IPS DF 6.9 (cell line): ENCODE measurements at regions not wholly inside any gene's neighbourhood (a gene's known extent, or its start where the extent isn't known, plus 50 kb on each side); places are given as distances from the start of the nearest gene placed in this dataset.

Source experiments
- DNase-seq: peaks from one replicate; pipeline ENCODE4 v3.0.0-alpha.2; 2013; ENCODE audit warnings: low read depth, low spot score
- H3K27ac ChIP-seq: one replicate; pipeline ENCODE4 v1.5.1; 2013; ENCODE audit warnings: low read length, control low read depth
- H3K27me3 ChIP-seq: 2 replicates; pipeline ENCODE4 v1.6.1; 2013; ENCODE audit warnings: mild to moderate bottlenecking, low read length; ENCODE audit not compliant: control insufficient read depth, insufficient read depth
- H3K36me3 ChIP-seq: 2 replicates; pipeline ENCODE4 v1.6.1; 2013; ENCODE audit warnings: low read length; ENCODE audit not compliant: control insufficient read depth, insufficient read depth
- H3K4me1 ChIP-seq: 2 replicates; pipeline ENCODE4 v1.6.1; 2013; ENCODE audit warnings: low read length; ENCODE audit not compliant: control insufficient read depth, insufficient read depth
- H3K4me3 ChIP-seq: 2 replicates; pipeline ENCODE4 v1.5.1; 2013; ENCODE audit warnings: mild to moderate bottlenecking, low read length
- H3K9me3 ChIP-seq: 2 replicates; pipeline ENCODE4 v1.6.1; 2013; ENCODE audit warnings: low read length, inconsistent platforms; ENCODE audit not compliant: control insufficient read depth, insufficient read depth
- WGBS: extraction: QIAGEN DNeasy Blood & Tissue Kit; methylation state at CpG from one replicate; pipeline ENCODE4 v1.1.7; 2013; ENCODE audit warnings: mixed read lengths, missing lambda C conversion rate; ENCODE audit not compliant: insufficient read length, insufficient coverage; 5-methylcytosine and 5-hydroxymethylcytosine counted together

DNA sequence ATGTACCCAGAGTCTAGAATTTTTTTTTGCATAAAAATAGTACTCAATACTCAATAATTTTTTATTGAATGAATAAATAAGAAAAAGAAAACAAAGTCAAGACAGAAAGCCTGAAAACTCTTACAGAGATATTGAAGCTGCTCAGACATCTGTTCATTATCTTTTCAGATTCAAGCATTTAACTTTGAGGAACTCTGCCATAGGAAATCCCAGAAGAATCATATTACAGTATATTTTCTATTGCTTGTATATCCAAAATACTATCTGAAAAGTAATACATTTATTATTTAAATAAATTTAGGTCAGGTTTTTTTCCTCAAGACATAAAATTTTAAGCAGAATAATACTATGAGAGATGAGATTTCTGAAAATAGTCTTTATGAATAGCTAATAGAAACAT, 755.9 kb upstream of the ADGRL4 start:
- no peak overlapping the region for H3K27ac ChIP-seq
- no peaks in the 10 kb centered on the region for H3K36me3 ChIP-seq
- no peaks in the 10 kb centered on the region for H3K27me3 ChIP-seq
- no peak for DNase-seq
- no peak overlapping the region for H3K4me3 ChIP-seq
- no peaks in the 10 kb centered on the region for H3K9me3 ChIP-seq
- H3K4me1 ChIP-seq = no peaks in the 10 kb centered on the region

DNA sequence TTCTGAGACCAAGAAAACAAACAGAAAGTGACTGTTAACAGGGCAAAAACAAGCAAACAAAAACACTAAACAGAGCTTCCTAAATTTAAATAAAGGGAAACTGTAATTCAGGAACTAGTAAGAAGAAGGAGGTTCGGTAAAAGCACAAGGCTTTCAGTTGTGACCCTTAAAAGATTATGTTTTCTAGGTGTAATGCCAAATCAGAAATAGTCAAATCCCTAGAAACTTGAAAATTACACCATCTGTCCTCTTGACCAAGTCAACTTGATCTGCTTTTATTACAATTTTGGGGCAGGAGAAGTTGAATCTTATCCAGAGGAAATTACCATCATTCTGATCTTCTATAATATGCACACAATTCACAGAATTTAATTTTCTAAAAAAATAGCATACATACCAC, 754.0 kb upstream of the ADGRL4 start:
- DNase-seq = no peak
- Histone ChIP-seq H3K36me3 (no peaks in the 10 kb centered on the region), H3K27ac (no peak overlapping the region), H3K4me3 (no peak overlapping the region), H3K27me3 (no peaks in the 10 kb centered on the region), H3K4me1 (no peaks in the 10 kb centered on the region), H3K9me3 (no peaks in the 10 kb centered on the region)
- no CpG with 5 or more reads among the region's 1 CpG for WGBS

DNA sequence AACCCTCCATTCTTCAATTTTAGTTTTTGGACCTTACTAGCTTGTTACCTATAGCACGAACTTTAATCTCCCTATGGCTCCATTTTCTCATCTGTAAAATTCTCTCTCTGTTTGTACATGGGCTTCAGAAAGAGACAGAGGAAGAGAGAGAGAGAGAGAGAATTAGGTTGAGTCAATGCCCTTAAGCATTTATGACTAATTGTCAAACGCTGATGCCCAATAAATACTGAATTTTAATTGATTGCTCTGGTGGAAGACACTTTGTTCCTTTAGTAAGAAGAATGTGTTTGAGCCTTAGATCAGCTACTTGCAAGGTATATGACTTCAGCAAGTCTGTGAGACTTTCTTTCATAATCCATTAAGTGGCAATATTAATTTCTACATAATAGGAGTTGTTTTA, 743.1 kb upstream of the ADGRL4 start:
- Histone ChIP-seq H3K9me3 (no peaks in the 10 kb centered on the region), H3K4me1 (no peaks in the 10 kb centered on the region), H3K27me3 (no peaks in the 10 kb centered on the region), H3K36me3 (no peaks in the 10 kb centered on the region), H3K27ac (no peak overlapping the region), H3K4me3 (no peak overlapping the region)
- no CpG with 5 or more reads among the region's 2 CpGs for WGBS
- DNase-seq = no peak

DNA sequence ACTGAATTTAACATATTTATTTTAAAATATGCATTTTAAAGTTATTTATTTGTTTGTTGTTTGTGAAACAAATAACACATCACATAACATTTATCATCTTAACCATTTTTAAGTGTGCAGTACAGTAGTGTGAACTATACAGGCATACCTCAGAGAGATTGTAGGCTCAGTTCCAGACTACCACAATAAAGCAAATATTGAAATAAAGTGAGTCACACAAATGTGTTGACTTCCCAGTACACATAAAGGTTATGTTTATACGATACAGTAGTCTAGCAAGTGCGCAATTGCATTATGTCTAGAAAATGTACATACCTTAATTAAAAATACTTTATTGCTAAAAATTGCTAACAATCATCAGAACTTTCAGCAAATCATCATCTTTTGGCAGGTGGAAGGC, 739.4 kb upstream of the ADGRL4 start:
- no peak for DNase-seq
- no peak overlapping the region for H3K4me3 ChIP-seq
- no CpG with 5 or more reads among the region's 2 CpGs for WGBS
- H3K36me3 ChIP-seq = no peaks in the 10 kb centered on the region
- H3K9me3 ChIP-seq = no peaks in the 10 kb centered on the region
- no peaks in the 10 kb centered on the region for H3K4me1 ChIP-seq
- H3K27ac ChIP-seq = no peak overlapping the region
- H3K27me3 ChIP-seq = no peaks in the 10 kb centered on the region

DNA sequence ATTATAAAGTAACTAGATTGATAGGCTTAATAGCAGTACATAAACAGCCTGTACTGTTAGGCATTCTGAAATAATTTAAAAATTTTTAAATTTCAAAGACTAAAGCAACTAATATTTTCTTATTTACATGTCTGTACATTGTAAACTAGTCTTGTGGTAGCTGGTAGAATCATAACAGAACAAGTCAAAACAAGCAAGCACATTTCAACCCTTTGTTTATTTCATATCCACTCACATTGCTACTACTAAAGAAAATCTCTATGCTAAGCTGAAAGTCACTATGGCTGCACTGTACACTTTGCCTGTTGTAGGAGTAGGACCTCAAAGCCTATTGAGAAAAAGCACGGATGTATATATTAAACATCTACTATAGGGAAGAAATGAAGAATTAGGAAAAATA, 738.2 kb upstream of the ADGRL4 start:
- DNase-seq = no peak
- Histone ChIP-seq H3K9me3 (no peaks in the 10 kb centered on the region), H3K27me3 (no peaks in the 10 kb centered on the region), H3K36me3 (no peaks in the 10 kb centered on the region), H3K4me1 (no peaks in the 10 kb centered on the region), H3K4me3 (no peak overlapping the region), H3K27ac (no peak overlapping the region)
- WGBS = no CpG with 5 or more reads among the region's 1 CpG

DNA sequence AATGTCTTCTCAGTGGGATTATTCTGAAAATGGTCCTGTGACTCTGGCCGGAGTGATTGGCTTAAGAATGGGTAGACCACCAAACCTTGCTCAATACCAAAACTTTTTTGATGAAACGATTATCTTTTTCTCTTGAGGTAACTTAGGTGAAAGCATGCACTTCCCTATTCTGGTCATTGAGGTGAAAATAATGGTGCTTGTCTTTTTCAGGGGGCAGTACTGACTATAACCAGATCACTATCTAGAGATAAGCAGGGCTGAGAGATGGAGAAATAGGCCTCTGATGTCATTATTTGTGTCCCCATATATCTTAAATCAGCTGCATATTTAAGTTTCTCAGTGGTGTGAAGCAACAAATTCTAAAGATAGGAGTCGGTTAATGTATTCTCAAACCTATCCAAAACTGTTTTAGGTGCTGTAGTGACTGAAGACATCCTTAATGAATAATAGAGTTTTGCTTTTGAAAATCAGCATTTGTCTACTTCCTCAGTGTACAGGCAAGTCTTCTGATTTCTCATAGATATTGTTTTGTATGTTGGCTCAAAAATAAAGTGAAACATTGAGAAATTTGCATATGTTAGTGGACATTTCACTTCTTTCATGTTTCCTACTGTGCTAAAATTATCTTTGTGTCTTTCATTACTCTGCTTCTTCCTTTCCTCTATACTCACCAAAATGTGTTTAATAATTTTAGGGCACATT, 735.3 kb upstream of the ADGRL4 start:
- WGBS = no CpG with 5 or more reads among the region's 3 CpGs
- Histone ChIP-seq H3K27ac (no peak overlapping the region), H3K9me3 (no peaks in the 10 kb centered on the region), H3K36me3 (no peaks in the 10 kb centered on the region), H3K4me1 (no peaks in the 10 kb centered on the region), H3K27me3 (no peaks in the 10 kb centered on the region), H3K4me3 (no peak overlapping the region)
- DNase-seq = no peak

DNA sequence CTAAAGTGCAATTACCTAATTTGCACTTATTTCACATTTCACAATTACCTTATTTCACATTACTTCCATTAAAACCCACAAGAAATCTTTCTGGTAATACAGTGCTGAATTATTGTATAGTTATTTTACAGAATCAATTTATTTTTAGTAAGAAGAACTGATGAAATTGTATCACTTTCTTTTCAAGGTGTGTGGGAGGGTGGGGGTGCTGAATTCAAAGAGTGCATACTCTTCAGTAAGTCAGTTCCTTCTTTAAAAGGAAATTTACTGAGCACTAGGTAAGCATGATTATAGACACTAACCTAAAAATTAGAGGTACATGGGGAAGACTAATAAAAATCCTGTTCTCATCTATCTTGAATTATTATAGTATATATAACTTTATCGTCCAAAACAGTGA, 731.6 kb upstream of the ADGRL4 start:
- Histone ChIP-seq H3K4me3 (no peak overlapping the region), H3K9me3 (no peaks in the 10 kb centered on the region), H3K4me1 (no peaks in the 10 kb centered on the region), H3K27me3 (no peaks in the 10 kb centered on the region), H3K36me3 (no peaks in the 10 kb centered on the region), H3K27ac (no peak overlapping the region)
- DNase-seq = no peak
- no CpG with 5 or more reads among the region's 1 CpG for WGBS

DNA sequence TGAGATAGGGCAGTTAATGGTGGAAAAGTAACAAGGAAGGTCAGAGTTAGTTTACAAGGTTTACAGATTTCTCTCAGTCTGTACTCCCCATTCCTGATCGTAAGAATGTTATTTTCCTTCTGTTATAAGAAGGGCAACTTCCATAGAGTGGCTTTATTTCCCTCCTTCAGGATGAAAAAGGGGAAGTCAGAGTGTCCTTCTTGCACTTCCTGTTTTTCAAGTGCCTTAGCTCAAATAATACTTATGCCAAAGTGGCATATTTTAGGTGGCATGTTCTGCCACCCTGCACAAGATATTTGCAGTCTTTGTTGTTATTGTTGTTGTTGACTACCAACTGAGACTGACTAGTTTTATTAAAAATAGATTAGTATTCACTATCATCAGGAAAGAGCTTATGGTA, 730.7 kb upstream of the ADGRL4 start:
- H3K36me3 ChIP-seq = no peaks in the 10 kb centered on the region
- H3K4me3 ChIP-seq = no peak overlapping the region
- H3K27me3 ChIP-seq = no peaks in the 10 kb centered on the region
- DNase-seq = no peak
- no CpG with 5 or more reads among the region's 1 CpG for WGBS
- no peaks in the 10 kb centered on the region for H3K4me1 ChIP-seq
- no peak overlapping the region for H3K27ac ChIP-seq
- no peaks in the 10 kb centered on the region for H3K9me3 ChIP-seq

DNA sequence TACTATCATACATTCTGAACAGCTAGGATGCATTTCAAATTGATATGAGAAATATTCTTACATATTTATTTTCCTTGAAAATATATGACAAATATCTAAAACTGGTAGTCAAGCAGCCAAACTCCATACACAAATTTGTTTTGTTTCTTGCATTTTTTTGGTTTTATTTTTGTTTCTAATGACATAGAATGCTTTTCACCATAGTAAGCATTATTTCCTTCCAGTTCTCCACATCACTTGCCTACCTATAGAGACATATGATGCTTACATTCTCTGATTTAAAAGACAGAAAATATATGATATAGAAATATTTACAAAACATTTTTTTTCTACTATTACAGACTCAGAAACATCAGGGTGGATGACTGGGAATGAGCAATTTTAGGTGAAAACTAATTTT, 726.4 kb upstream of the ADGRL4 start:
- Histone ChIP-seq H3K27ac (no peak overlapping the region), H3K4me1 (no peaks in the 10 kb centered on the region), H3K36me3 (no peaks in the 10 kb centered on the region), H3K27me3 (no peaks in the 10 kb centered on the region), H3K4me3 (no peak overlapping the region), H3K9me3 (no peaks in the 10 kb centered on the region)
- no peak for DNase-seq

DNA sequence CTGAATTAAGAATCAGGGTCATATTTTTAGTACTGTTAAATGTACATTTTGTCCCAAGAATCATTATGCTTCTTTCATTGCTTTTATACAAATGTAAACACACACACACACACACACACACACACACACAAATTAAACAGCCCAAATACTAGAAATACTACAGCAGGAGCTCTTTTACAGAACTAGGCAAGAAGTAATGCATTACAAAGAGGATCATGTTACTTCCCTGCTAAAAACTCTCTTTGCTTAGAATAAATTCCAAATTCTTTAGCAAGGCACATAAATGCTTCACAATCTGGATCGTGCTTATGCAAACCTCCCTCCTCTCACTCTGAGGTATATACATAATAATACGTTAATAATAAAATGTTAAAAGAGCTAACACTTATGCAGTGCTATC, 720.4 kb upstream of the ADGRL4 start:
- Histone ChIP-seq H3K9me3 (no peaks in the 10 kb centered on the region), H3K36me3 (no peaks in the 10 kb centered on the region), H3K27ac (no peak overlapping the region), H3K27me3 (no peaks in the 10 kb centered on the region), H3K4me3 (no peak overlapping the region), H3K4me1 (peaks cover 2% of the 10 kb centered on the region; the same call in 1 of the 2 replicates)
- WGBS = no CpG with 5 or more reads among the region's 2 CpGs
- DNase-seq = no peak

DNA sequence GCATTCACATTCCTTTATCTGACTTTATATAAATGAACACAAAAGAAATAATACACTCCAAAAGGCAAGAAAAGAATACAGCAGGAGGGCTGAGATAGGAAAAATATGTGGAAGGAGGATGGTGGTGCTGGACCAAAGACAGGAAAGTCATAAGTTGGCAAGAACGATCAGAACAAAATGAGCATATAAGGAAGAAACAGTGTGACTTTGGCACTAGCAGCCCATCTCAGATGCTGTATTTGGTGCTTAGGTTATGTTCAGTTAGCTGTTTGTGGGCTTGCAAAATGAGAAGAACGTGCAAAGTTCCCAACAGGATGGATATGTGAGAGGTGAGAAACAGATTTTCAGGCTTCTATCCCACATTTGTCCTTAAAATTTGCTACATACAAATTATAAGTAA, 719.8 kb upstream of the ADGRL4 start:
- WGBS = no CpG with 5 or more reads among the region's 2 CpGs
- H3K27me3 ChIP-seq = no peaks in the 10 kb centered on the region
- no peak overlapping the region for H3K27ac ChIP-seq
- H3K36me3 ChIP-seq = no peaks in the 10 kb centered on the region
- H3K4me1 ChIP-seq = peaks cover 2% of the 10 kb centered on the region; the same call in 1 of the 2 replicates
- H3K4me3 ChIP-seq = no peak overlapping the region
- DNase-seq = no peak
- H3K9me3 ChIP-seq = no peaks in the 10 kb centered on the region
